H1 (cell line): ENCODE measurements at regions not wholly inside any gene's neighbourhood (a gene's known extent, or its start where the extent isn't known, plus 50 kb on each side); places are given as distances from the start of the nearest gene placed in this dataset.

ENCODE experiments used
- CTCF ChIA-PET: fragments of 300-600 bp; sonication (Branson Sonifier 250); formaldehyde crosslinking; loops from one replicate; lab custom pipeline; 2021; ENCODE audit not compliant: partially characterized antibody; lab: Charles Lee
- POLR2A ChIA-PET: fragments of 300-600 bp; sonication (Branson Sonifier 250); formaldehyde crosslinking; loops from one replicate; lab custom pipeline; 2021; ENCODE audit warnings: inconsistent platforms; ENCODE audit not compliant: partially characterized antibody; lab: Charles Lee
- DNase-seq, 2 experiments: peaks; one replicate each; pipeline versions ENCODE4 v3.0.0 to v3.0.0-alpha.2; 2010 to 2022; ENCODE audit warnings: low spot score in 2 of 2, low read depth in 1 of 2, mixed read lengths in 1 of 2
- FAIRE-seq: peaks from 2 replicates; lab custom pipeline; 2011; peaks lifted over from hg19 to GRCh38; lab: Jason Lieb, UNC
- H2AFZ ChIP-seq: 2 replicates; pipeline ENCODE4 v1.8.1; 2012; ENCODE audit warnings: low read length, inconsistent platforms
- H2AK5ac ChIP-seq: 2 replicates; pipeline ENCODE4 v1.6.1; 2013; ENCODE audit warnings: low read depth, low read length
- H2BK120ac ChIP-seq: replicated peaks from 2 replicates; pipeline ENCODE3; 2013; ENCODE audit warnings: low read depth, low read length, inconsistent platforms
- H2BK12ac ChIP-seq: 2 replicates; pipeline ENCODE4 v1.6.1; 2013; ENCODE audit warnings: low read depth, low read length
- H2BK15ac ChIP-seq: 2 replicates; pipeline ENCODE4 v1.6.1; 2013; ENCODE audit warnings: low read length
- H2BK20ac ChIP-seq: 2 replicates; pipeline ENCODE4 v1.6.1; 2013; ENCODE audit warnings: low read length
- H2BK5ac ChIP-seq: 2 replicates; pipeline ENCODE4 v1.6.1; 2013; ENCODE audit warnings: low read depth, low read length
- H3K14ac ChIP-seq: 2 replicates; pipeline ENCODE4 v1.6.1; 2013; ENCODE audit warnings: inconsistent platforms; ENCODE audit not compliant: insufficient read length
- H3K18ac ChIP-seq: 2 replicates; pipeline ENCODE4 v1.6.1; 2013; ENCODE audit warnings: low read length; ENCODE audit errors: extremely low read depth
- H3K23ac ChIP-seq: 2 replicates; pipeline ENCODE4 v1.6.1; 2013; ENCODE audit warnings: inconsistent platforms; ENCODE audit not compliant: insufficient read length
- H3K23me2 ChIP-seq: 2 replicates; pipeline ENCODE4 v1.6.1; 2013; ENCODE audit warnings: low read depth, low read length
- H3K27ac ChIP-seq: 2 replicates; pipeline ENCODE4 v1.6.1; 2011; ENCODE audit warnings: low read depth, low read length, inconsistent platforms
- H3K27me3 ChIP-seq, 4 experiments: replicated peaks in 1 of 4; 1 replicate in 1 of 4; 2 replicates in 3 of 4; pipeline versions ENCODE4 v1.6.1 to v1.8.1; 2011 to 2013; ENCODE audit warnings: low read length in 3 of 4, mild to moderate bottlenecking in 3 of 4, inconsistent platforms in 2 of 4, mixed read lengths in 2 of 4, moderate library complexity in 1 of 4; ENCODE audit not compliant: control insufficient read depth in 3 of 4, insufficient read depth in 3 of 4; ENCODE audit errors: extremely low read depth in 1 of 4
- H3K36me3 ChIP-seq, 4 experiments: 2 replicates each; pipeline versions ENCODE4 v1.6.1 to v1.8.1; 2011 to 2013; ENCODE audit warnings: mild to moderate bottlenecking in 4 of 4, low read length in 3 of 4, moderate library complexity in 2 of 4, control low read depth in 1 of 4, inconsistent platforms in 1 of 4; ENCODE audit not compliant: insufficient read depth in 4 of 4, control insufficient read depth in 2 of 4
- H3K4ac ChIP-seq: replicated peaks from 2 replicates; pipeline ENCODE3; 2013; ENCODE audit warnings: low read length, low read depth, mixed read lengths, inconsistent platforms; ENCODE audit not compliant: insufficient read length
- H3K4me1 ChIP-seq, 4 experiments: replicated peaks in 1 of 4; 1 replicate in 1 of 4; 2 replicates in 3 of 4; pipeline versions ENCODE4 v1.6.1 to v1.8.1; 2011 to 2013; ENCODE audit warnings: low read length in 3 of 4, inconsistent platforms in 2 of 4, mixed read lengths in 1 of 4; ENCODE audit not compliant: insufficient read depth in 4 of 4, control insufficient read depth in 3 of 4
- H3K4me2 ChIP-seq, 2 experiments: 2 replicates each; pipeline versions ENCODE4 v1.6.1 to v1.8.1; 2011 to 2013; ENCODE audit warnings: low read depth in 2 of 2, low read length in 2 of 2, control low read depth in 1 of 2, inconsistent platforms in 1 of 2, mild to moderate bottlenecking in 1 of 2; ENCODE audit not compliant: insufficient read depth in 1 of 2
- H3K4me3 ChIP-seq, 4 experiments: fragments of 200-600, 300-600 bp in 1 of 4; sonication (generic), shearing (Covaris generic), sonication (Bioruptor Twin) in 1 of 4; 2 replicates each; pipeline versions ENCODE4 v1.5.1 to v1.8.1; 2011 to 2016; ENCODE audit warnings: low read length in 4 of 4, low read depth in 3 of 4, control low read depth in 2 of 4, inconsistent platforms in 2 of 4, mild to moderate bottlenecking in 2 of 4, mixed read lengths in 1 of 4, moderate library complexity in 1 of 4; ENCODE audit not compliant: insufficient read depth in 2 of 4; ENCODE audit errors: extremely low read depth in 1 of 4
- H3K56ac ChIP-seq: replicated peaks from 2 replicates; pipeline ENCODE3; 2013; ENCODE audit warnings: low read depth, mild to moderate bottlenecking, mixed read lengths, low read length, inconsistent platforms; ENCODE audit not compliant: insufficient read length
- H3K79me1 ChIP-seq: 2 replicates; pipeline ENCODE4 v1.6.1; 2013; ENCODE audit warnings: low read depth, low read length, control low read depth
- H3K79me2 ChIP-seq, 2 experiments: 2 replicates each; pipeline versions ENCODE4 v1.6.1 to v1.8.1; 2012 to 2013; ENCODE audit warnings: low read length in 2 of 2, mild to moderate bottlenecking in 2 of 2, inconsistent platforms in 1 of 2; ENCODE audit not compliant: insufficient read depth in 2 of 2, control insufficient read depth in 1 of 2
- H3K9ac ChIP-seq, 4 experiments: replicated peaks in 1 of 4; 1 replicate in 1 of 4; 2 replicates in 3 of 4; pipeline versions ENCODE4 v1.6.1 to v1.8.1; 2011 to 2013; ENCODE audit warnings: low read depth in 3 of 4, low read length in 3 of 4, control low read depth in 2 of 4, mild to moderate bottlenecking in 2 of 4, moderate library complexity in 2 of 4, inconsistent platforms in 1 of 4; ENCODE audit errors: extremely low read depth in 1 of 4
- H3K9me3 ChIP-seq, 2 experiments: 2 replicates each; pipeline versions ENCODE4 v1.6.1 to v1.8.1; 2012 to 2013; ENCODE audit warnings: mild to moderate bottlenecking in 2 of 2, moderate library complexity in 2 of 2, control low read depth in 1 of 2, inconsistent platforms in 1 of 2, low read depth in 1 of 2, low read length in 1 of 2, mixed read lengths in 1 of 2; ENCODE audit not compliant: insufficient read depth in 2 of 2
- H4K20me1 ChIP-seq, 2 experiments: replicated peaks in 1 of 2; 2 replicates each; pipeline versions ENCODE3 to v1.8.1; 2011 to 2013; ENCODE audit warnings: inconsistent platforms in 2 of 2, low read length in 2 of 2, mild to moderate bottlenecking in 1 of 2; ENCODE audit not compliant: insufficient read depth in 2 of 2, control insufficient read depth in 1 of 2
- H4K5ac ChIP-seq: 2 replicates; pipeline ENCODE4 v1.6.1; 2013; ENCODE audit warnings: low read length, low read depth, mixed read lengths, inconsistent platforms; ENCODE audit not compliant: insufficient read length
- H4K8ac ChIP-seq: 2 replicates; pipeline ENCODE4 v1.8.0; 2013; ENCODE audit warnings: mild to moderate bottlenecking, moderate library complexity, low read length, inconsistent platforms; ENCODE audit not compliant: insufficient read depth; ENCODE audit errors: extremely low read depth
- H4K91ac ChIP-seq: replicated peaks from 2 replicates; pipeline ENCODE3; 2013; ENCODE audit warnings: low read length, mixed read lengths, inconsistent platforms; ENCODE audit not compliant: insufficient read length
- E2F6 ChIP-seq: IDR thresholded peaks from 2 replicates; pipeline ENCODE4 v1.6.1; 2012; ENCODE audit warnings: inconsistent platforms
- SP4 ChIP-seq: IDR thresholded peaks from 2 replicates; pipeline ENCODE4 v1.6.1; 2012; ENCODE audit warnings: low read length, inconsistent platforms
- WGBS, 2 experiments: shearing (Covaris generic) in 1 of 2; methylation state at CpG; one replicate each; pipeline versions ENCODE4 v1.1.6 to v1.1.7; 2013 to 2015; ENCODE audit warnings: low lambda C conversion rate in 2 of 2, mixed read lengths in 2 of 2, inconsistent platforms in 1 of 2, low coverage in 1 of 2, missing lambda C conversion rate in 1 of 2; ENCODE audit not compliant: insufficient replicate concordance in 2 of 2, insufficient coverage in 1 of 2, insufficient read length in 1 of 2; ENCODE audit errors: extremely low coverage in 1 of 2, missing lambda C conversion rate in 1 of 2; 5-methylcytosine and 5-hydroxymethylcytosine counted together

- Histone ChIP-seq H2AK5ac (no peak overlapping the region), H4K91ac (no peak overlapping the region), H3K23me2 (no peaks in the 10 kb centered on the region; the same call in 1 of the 2 replicates), H2BK12ac (no peak overlapping the region), H4K8ac (no peak overlapping the region), H3K36me3 (no peaks in the 10 kb centered on the region), H3K23ac (no peak overlapping the region), H4K5ac (no peak overlapping the region), H2BK5ac (no peak overlapping the region), H3K27me3 (no peaks in the 10 kb centered on the region), H2BK15ac (no peak overlapping the region), H2BK120ac (no peak overlapping the region), H2AFZ (no peak overlapping the region), H3K9me3 (0 out of 4 replicates have a peak, but pooled peaks cover 0 to 3% of the 10 kb centered on the region in 2 experiments), H3K9ac (no peak overlapping the region), H3K27ac (no peak overlapping the region), H3K56ac (no peak overlapping the region), H3K4me1 (no peaks in the 10 kb centered on the region), H3K18ac (no peak overlapping the region), H4K20me1 (no peaks in the 10 kb centered on the region), H3K79me1 (no peaks in the 10 kb centered on the region), H3K79me2 (no peaks in the 10 kb centered on the region), H3K14ac (no peak overlapping the region), H3K4me2 (no peak overlapping the region), H2BK20ac (no peak overlapping the region), H3K4ac (no peak overlapping the region), H3K4me3 (no peak overlapping the region)
- ChIA-PET CTCF (interaction anchor here (0.7 kb wide), 1 partner anchor 11 kb away, joined by 4 read pairs; no protein-coding TSS in a partner anchor), POLR2A (no interaction called here)
- no peak for DNase-seq
- WGBS, 2 experiments: 88% methylated on average over 25 of the region's 25 CpGs; no CpG with 5 or more reads in 1 of the 2 experiments
- no peak for FAIRE-seq
- TF ChIP-seq E2F6: peak; percentile 55
- TF ChIP-seq SP4: no peak
These were observed 333.9 kb upstream of the PFKP start for GRCh38 chr10:2733278-2733963.
